CD14-positive monocyte (primary cell): ENCODE measurements at regions not wholly inside any gene's neighbourhood (a gene's known extent, or its start where the extent isn't known, plus 50 kb on each side); places are given as distances from the start of the nearest gene placed in this dataset.

Experiments
- DNase-seq, 3 donors: peaks; one replicate each; pipeline ENCODE4 v3.0.0-alpha.2; 2011 to 2022
- H2AFZ ChIP-seq: 2 replicates; pipeline ENCODE4 v1.6.0; 2012; ENCODE audit warnings: mild to moderate bottlenecking, low read depth, low read length, inconsistent platforms; ENCODE audit not compliant: insufficient read depth, poor library complexity, severe bottlenecking
- H3K27ac ChIP-seq, 2 donors: 1 replicate in 1 of 2; 2 replicates in 1 of 2; pipeline ENCODE4 v1.5.1; 2012 to 2013; ENCODE audit warnings: low read length in 2 of 2, control low read depth in 1 of 2, inconsistent platforms in 1 of 2, low read depth in 1 of 2, mild to moderate bottlenecking in 1 of 2
- H3K27me3 ChIP-seq, 2 donors: one replicate each; pipeline versions ENCODE4 v1.6.0 to v1.6.1; 2011 to 2013; ENCODE audit warnings: low read length in 2 of 2; ENCODE audit not compliant: control insufficient read depth in 2 of 2, insufficient read depth in 2 of 2
- H3K36me3 ChIP-seq, 2 donors: replicated peaks in 1 of 2; 1 replicate in 1 of 2; 2 replicates in 1 of 2; pipeline versions ENCODE4 v1.5.1 to v1.6.1; 2012 to 2013; ENCODE audit warnings: low read length in 2 of 2, control low read depth in 1 of 2, inconsistent platforms in 1 of 2, mild to moderate bottlenecking in 1 of 2; ENCODE audit not compliant: insufficient read depth in 2 of 2, control insufficient read depth in 1 of 2
- H3K4me1 ChIP-seq, 2 donors: 1 replicate in 1 of 2; 2 replicates in 1 of 2; pipeline versions ENCODE4 v1.5.1 to v1.6.1; 2012 to 2013; ENCODE audit warnings: low read length in 2 of 2, control low read depth in 1 of 2, inconsistent platforms in 1 of 2, mild to moderate bottlenecking in 1 of 2, moderate library complexity in 1 of 2; ENCODE audit not compliant: insufficient read depth in 2 of 2, control insufficient read depth in 1 of 2
- H3K4me2 ChIP-seq: replicated peaks from 2 replicates; pipeline ENCODE3; 2012; ENCODE audit warnings: low read length, moderate library complexity, mild to moderate bottlenecking; ENCODE audit not compliant: poor library complexity, severe bottlenecking; ENCODE audit errors: extremely low read depth
- H3K4me3 ChIP-seq, 3 experiments: fragments of 200-600 bp in 1 of 3; sonication (generic) in 1 of 3; replicated peaks in 1 of 3; 1 replicate in 2 of 3; 2 replicates in 1 of 3; pipeline ENCODE4 v1.5.1; 2011 to 2013; ENCODE audit warnings: low read length in 3 of 3, mild to moderate bottlenecking in 3 of 3, control low read depth in 2 of 3, low read depth in 2 of 3, inconsistent platforms in 1 of 3, moderate library complexity in 1 of 3
- H3K79me2 ChIP-seq: 2 replicates; pipeline ENCODE4 v1.6.0; 2012; ENCODE audit warnings: mild to moderate bottlenecking, control low read depth, inconsistent platforms, low read length, moderate library complexity; ENCODE audit not compliant: insufficient read depth
- H3K9ac ChIP-seq: 2 replicates; pipeline ENCODE4 v1.6.0; 2017; ENCODE audit warnings: low read length, mild to moderate bottlenecking; ENCODE audit not compliant: insufficient read depth, poor library complexity, severe bottlenecking
- H3K9me3 ChIP-seq, 2 donors: replicated peaks in 1 of 2; 1 replicate in 1 of 2; 2 replicates in 1 of 2; pipeline versions ENCODE4 v1.5.1 to v1.6.1; 2012 to 2013; ENCODE audit warnings: low read length in 2 of 2, control low read depth in 1 of 2; ENCODE audit not compliant: control insufficient read depth in 1 of 2, insufficient read depth in 1 of 2
- H4K20me1 ChIP-seq: 2 replicates; pipeline ENCODE4 v1.6.0; 2012; ENCODE audit warnings: mild to moderate bottlenecking, low read length, control low read depth, moderate library complexity; ENCODE audit not compliant: insufficient read depth
- H3K27ac Mint-ChIP-seq, 7 donors: one replicate each; pipeline ENCODE4 v1.8.0; 2020; ENCODE audit warnings: mild to moderate bottlenecking in 7 of 7, mixed read lengths in 7 of 7, moderate library complexity in 6 of 7, inconsistent platforms in 2 of 7
- H3K27me3 Mint-ChIP-seq, 3 donors: one replicate each; pipeline ENCODE4 v1.8.0; 2021 to 2022; ENCODE audit warnings: low read depth in 3 of 3, mild to moderate bottlenecking in 3 of 3, mixed read lengths in 3 of 3, moderate library complexity in 3 of 3, inconsistent platforms in 1 of 3
- H3K36me3 Mint-ChIP-seq, 2 donors: one replicate each; pipeline ENCODE4 v1.8.0; 2020; ENCODE audit warnings: mixed read lengths in 2 of 2, inconsistent platforms in 1 of 2, mild to moderate bottlenecking in 1 of 2
- H3K4me1 Mint-ChIP-seq: one replicate; pipeline ENCODE4 v1.8.0; 2020; ENCODE audit warnings: mild to moderate bottlenecking, mixed read lengths
- H3K4me3 Mint-ChIP-seq, 2 donors: one replicate each; pipeline ENCODE4 v1.8.0; 2020; ENCODE audit warnings: mild to moderate bottlenecking in 2 of 2, mixed read lengths in 2 of 2, moderate library complexity in 1 of 2
- H3K9me3 Mint-ChIP-seq, 7 donors: one replicate each; pipeline ENCODE4 v1.8.0; 2020 to 2022; ENCODE audit warnings: mixed read lengths in 7 of 7, mild to moderate bottlenecking in 6 of 7, moderate library complexity in 6 of 7, inconsistent platforms in 2 of 7
- WGBS: methylation state at CpG from one replicate; pipeline ENCODE4 v1.1.5; 2013; ENCODE audit warnings: missing lambda C conversion rate; ENCODE audit not compliant: insufficient coverage; 5-methylcytosine and 5-hydroxymethylcytosine counted together
- intact Hi-C, 2 donors: fragments of 100-400 bp; cut with micrococcal nuclease; formaldehyde crosslinking; loops; one replicate each; pipeline versions ENCODE4 v1.15.0 to v1.15.1; 2023
- TF ChIP-seq, protein P1 (sequence below): fragments of 200-600 bp; IDR thresholded peaks from one replicate; pipeline ENCODE4 v1.8.0; 2022; ENCODE audit warnings: antibody characterized with exemption, mild to moderate bottlenecking

DNA sequence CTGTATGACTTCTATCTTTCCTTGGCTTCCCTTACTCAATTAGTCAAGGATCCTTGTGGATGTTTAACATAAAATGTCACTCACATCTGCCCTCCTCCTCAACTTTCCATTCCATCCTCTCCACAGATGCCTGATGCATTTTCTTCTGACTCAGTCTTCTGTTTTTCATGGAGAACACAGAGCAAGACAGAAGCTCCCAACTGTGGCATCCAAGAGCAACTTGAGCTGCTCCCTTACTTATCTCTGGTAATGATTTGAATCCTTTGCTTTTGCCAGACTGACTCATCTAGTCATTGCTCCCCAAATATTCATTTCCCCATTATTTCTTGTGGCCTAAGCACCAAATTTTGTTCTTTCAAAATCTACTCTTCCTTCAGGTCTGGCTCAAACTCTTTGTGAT lies 120.6 kb downstream of the LYPLAL1 start:
- Histone ChIP-seq H3K27ac (no peak overlapping the region), H3K4me3 (no peak overlapping the region), H3K9me3 (peaks cover 0 to 3% of the 10 kb centered on the region in 2 donors), H4K20me1 (no peaks in the 10 kb centered on the region), H3K4me2 (no peak overlapping the region), H3K4me1 (no peaks in the 10 kb centered on the region), H3K36me3 (no peaks in the 10 kb centered on the region), H3K79me2 (no peaks in the 10 kb centered on the region), H3K27me3 (no peaks in the 10 kb centered on the region), H2AFZ (no peak overlapping the region), H3K9ac (no peak overlapping the region)
- H3K4me1 Mint-ChIP-seq: no peaks in the 10 kb centered on the region
- TF ChIP-seq, protein P1, sequence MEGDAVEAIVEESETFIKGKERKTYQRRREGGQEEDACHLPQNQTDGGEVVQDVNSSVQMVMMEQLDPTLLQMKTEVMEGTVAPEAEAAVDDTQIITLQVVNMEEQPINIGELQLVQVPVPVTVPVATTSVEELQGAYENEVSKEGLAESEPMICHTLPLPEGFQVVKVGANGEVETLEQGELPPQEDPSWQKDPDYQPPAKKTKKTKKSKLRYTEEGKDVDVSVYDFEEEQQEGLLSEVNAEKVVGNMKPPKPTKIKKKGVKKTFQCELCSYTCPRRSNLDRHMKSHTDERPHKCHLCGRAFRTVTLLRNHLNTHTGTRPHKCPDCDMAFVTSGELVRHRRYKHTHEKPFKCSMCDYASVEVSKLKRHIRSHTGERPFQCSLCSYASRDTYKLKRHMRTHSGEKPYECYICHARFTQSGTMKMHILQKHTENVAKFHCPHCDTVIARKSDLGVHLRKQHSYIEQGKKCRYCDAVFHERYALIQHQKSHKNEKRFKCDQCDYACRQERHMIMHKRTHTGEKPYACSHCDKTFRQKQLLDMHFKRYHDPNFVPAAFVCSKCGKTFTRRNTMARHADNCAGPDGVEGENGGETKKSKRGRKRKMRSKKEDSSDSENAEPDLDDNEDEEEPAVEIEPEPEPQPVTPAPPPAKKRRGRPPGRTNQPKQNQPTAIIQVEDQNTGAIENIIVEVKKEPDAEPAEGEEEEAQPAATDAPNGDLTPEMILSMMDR: no peak
- H3K9me3 Mint-ChIP-seq: peaks cover 3 to 8% (median 5%) of the 10 kb centered on the region in 7 donors
- H3K27ac Mint-ChIP-seq: no peak overlapping the region
- intact Hi-C loops: no loop called here
- no peaks in the 10 kb centered on the region for H3K36me3 Mint-ChIP-seq
- no peaks in the 10 kb centered on the region for H3K27me3 Mint-ChIP-seq
- H3K4me3 Mint-ChIP-seq: no peak overlapping the region
- no peak for DNase-seq

DNA sequence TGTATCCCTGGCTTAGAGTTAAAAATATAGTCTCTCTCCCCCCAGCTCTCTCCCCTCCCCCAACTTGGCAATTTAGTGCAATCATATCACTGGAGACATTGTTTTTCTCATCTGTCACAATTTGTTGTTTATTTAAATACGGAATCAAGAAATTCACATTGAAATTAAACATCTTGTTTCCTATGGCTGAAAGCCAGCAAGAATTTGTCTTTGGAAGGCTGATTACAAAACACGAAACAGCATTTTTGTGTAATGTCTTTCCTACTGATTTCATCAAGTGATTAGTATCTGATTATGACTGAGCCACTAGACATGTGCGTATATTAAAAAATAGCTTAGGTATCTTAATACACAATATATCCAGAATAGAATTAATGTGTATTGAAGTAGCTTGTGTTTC lies 119.7 kb downstream of the LYPLAL1 start:
- no CpG with 5 or more reads among the region's 3 CpGs for WGBS
- Histone ChIP-seq H3K4me2 (no peak overlapping the region), H3K27me3 (no peaks in the 10 kb centered on the region), H3K4me3 (no peak overlapping the region), H3K36me3 (no peaks in the 10 kb centered on the region), H3K27ac (no peak overlapping the region), H3K4me1 (no peaks in the 10 kb centered on the region), H3K9me3 (peaks cover 0 to 3% of the 10 kb centered on the region in 2 donors), H2AFZ (no peak overlapping the region), H3K79me2 (no peaks in the 10 kb centered on the region), H3K9ac (no peak overlapping the region), H4K20me1 (no peaks in the 10 kb centered on the region)
- TF ChIP-seq, protein P1: no peak
- Mint-ChIP-seq H3K4me1 (no peaks in the 10 kb centered on the region), H3K27me3 (no peaks in the 10 kb centered on the region), H3K9me3 (peaks cover 1 to 7% (median 4%) of the 10 kb centered on the region in 7 donors), H3K4me3 (no peak overlapping the region), H3K36me3 (no peaks in the 10 kb centered on the region), H3K27ac (no peak overlapping the region)
- intact Hi-C loops: no loop called here
- no peak for DNase-seq
